GM12878 (cell line): ENCODE measurements at regions not wholly inside any gene's neighbourhood (a gene's known extent, or its start where the extent isn't known, plus 50 kb on each side); places are given as distances from the start of the nearest gene placed in this dataset.

Source experiments
- ATAC-seq: fragments of 200-7000 bp; cut with Tn5 transposase; 3 replicates; pipeline ENCODE4 v1.9.1; 2020; ENCODE audit warnings: mild to moderate bottlenecking, moderate library complexity
- BruUV-seq: library from RNA; stranded (reverse); fragments of 400-500 nt; replicated peaks from 2 replicates; lab custom pipeline; 2021; lab: Mats Ljungman, UMichigan
- CTCF ChIA-PET: fragments of 300-600 bp; sonication (Branson Sonifier 250); formaldehyde crosslinking; extraction: SDS; loops from one replicate; lab custom pipeline; 2021; ENCODE audit warnings: inconsistent platforms; lab: Yijun Ruan, JAX
- POLR2A ChIA-PET: fragments of 350-600 bp; formaldehyde crosslinking; extraction: SDS; loops from one replicate; lab custom pipeline; 2021; ENCODE audit warnings: inconsistent platforms; lab: Charles Lee
- RAD21 ChIA-PET: fragments of 300-600 bp; sonication (Branson Sonifier 250); formaldehyde crosslinking; loops from one replicate; lab custom pipeline; 2023; ENCODE audit warnings: antibody characterized with exemption; ENCODE audit not compliant: unreplicated experiment; lab: Charles Lee
- SMC1A ChIA-PET: fragments of 300-600 bp; sonication (Branson Sonifier 250); formaldehyde crosslinking; loops from one replicate; lab custom pipeline; 2023; ENCODE audit not compliant: unreplicated experiment, uncharacterized antibody; lab: Charles Lee
- DNase-seq: peaks from one replicate; pipeline ENCODE4 v3.0.0-alpha.2; 2011; ENCODE audit warnings: low read depth, low spot score
- FAIRE-seq: peaks from 3 replicates; lab custom pipeline; 2011; peaks lifted over from hg19 to GRCh38; lab: Jason Lieb, UNC
- H2AFZ ChIP-seq: 2 replicates; pipeline ENCODE4 v1.6.0; 2011; ENCODE audit warnings: low read depth, low read length, control low read depth; ENCODE audit not compliant: control insufficient read depth
- H3K27ac ChIP-seq: 2 replicates; pipeline ENCODE4 v1.5.1; 2011; ENCODE audit warnings: control low read depth; ENCODE audit not compliant: control insufficient read depth, insufficient read depth
- H3K27me3 ChIP-seq, 2 experiments: replicated peaks in 1 of 2; 2 replicates each; pipeline versions ENCODE4 v1.6.0 to v1.6.1; 2011; ENCODE audit warnings: low read length in 1 of 2; ENCODE audit not compliant: control insufficient read depth in 2 of 2, insufficient read depth in 2 of 2
- H3K36me3 ChIP-seq, 2 experiments: 2 replicates each; pipeline ENCODE4 v1.5.1; 2011; ENCODE audit warnings: low read length in 1 of 2; ENCODE audit not compliant: control insufficient read depth in 2 of 2, insufficient read depth in 2 of 2
- H3K4me1 ChIP-seq: 2 replicates; pipeline ENCODE4 v1.6.1; 2011; ENCODE audit warnings: mild to moderate bottlenecking, low read length, moderate library complexity, mixed read lengths; ENCODE audit not compliant: control insufficient read depth, insufficient read depth
- H3K4me2 ChIP-seq: 2 replicates; pipeline ENCODE4 v1.6.0; 2011; ENCODE audit warnings: control low read depth; ENCODE audit not compliant: control insufficient read depth, insufficient read depth
- H3K4me3 ChIP-seq: fragments of 200-600 bp; sonication (generic); 2 replicates; pipeline ENCODE4 v1.5.1; 2016
- H3K79me2 ChIP-seq: 2 replicates; pipeline ENCODE4 v1.6.0; 2011; ENCODE audit warnings: low read length; ENCODE audit not compliant: control insufficient read depth, insufficient read depth
- H3K9ac ChIP-seq: 2 replicates; pipeline ENCODE4 v1.8.0; 2011; ENCODE audit warnings: low read length, control low read depth, mixed read lengths; ENCODE audit not compliant: control insufficient read depth, insufficient read depth
- H3K9me3 ChIP-seq: replicated peaks from 3 replicates; pipeline ENCODE4 v1.5.1; 2011; ENCODE audit warnings: mild to moderate bottlenecking, low read length; ENCODE audit not compliant: control insufficient read depth, insufficient read depth
- H4K20me1 ChIP-seq: 2 replicates; pipeline ENCODE4 v1.6.0; 2011; ENCODE audit not compliant: control insufficient read depth, insufficient read depth
- ATF2 ChIP-seq: IDR thresholded peaks from 2 replicates; pipeline ENCODE4 v1.6.1; 2012; ENCODE audit warnings: low read length, inconsistent platforms
- CHD2 ChIP-seq: IDR thresholded peaks from 2 replicates; pipeline ENCODE4 v1.6.1; 2011; ENCODE audit warnings: low read depth, low read length, improper control_type of control experiment, borderline replicate concordance
- MTA3 ChIP-seq: IDR thresholded peaks from 2 replicates; pipeline ENCODE4 v1.6.1; 2012; ENCODE audit warnings: low read length, inconsistent platforms, borderline replicate concordance
- NBN ChIP-seq: fragments of 450-650 bp; IDR thresholded peaks from 2 replicates; pipeline ENCODE4 v1.6.1; 2016
- POLR2A ChIP-seq: IDR thresholded peaks from 2 replicates; pipeline ENCODE4 v1.6.1; 2011; ENCODE audit warnings: low read depth, mild to moderate bottlenecking, low read length
- RAD51 ChIP-seq: fragments of 450-650 bp; IDR thresholded peaks from 2 replicates; pipeline ENCODE4 v1.6.1; 2016; ENCODE audit warnings: moderate library complexity, mild to moderate bottlenecking, inconsistent platforms
- USF1 ChIP-seq: IDR thresholded peaks from 2 replicates; pipeline ENCODE4 v1.6.1; 2011; ENCODE audit warnings: borderline replicate concordance, low read depth, mild to moderate bottlenecking, moderate library complexity, mixed read lengths, low read length; ENCODE audit not compliant: insufficient read depth; ENCODE audit errors: extremely low read length
- WGBS: methylation state at CpG from one replicate; pipeline ENCODE4 v1.1.6; 2016; ENCODE audit warnings: low lambda C conversion rate; ENCODE audit not compliant: insufficient replicate concordance, insufficient coverage; ENCODE audit errors: missing lambda C conversion rate; 5-methylcytosine and 5-hydroxymethylcytosine counted together
- in situ Hi-C: fragments of 300-500 bp; cut with MboI; formaldehyde crosslinking; loops from 9 replicates; pipeline ENCODE4 v1.14.3; 2018; ENCODE audit warnings: mixed read lengths
- intact Hi-C: fragments of 100-400 bp; cut with micrococcal nuclease; formaldehyde crosslinking; loops from one replicate; pipeline ENCODE4 v1.14.2; 2022; ENCODE audit not compliant: unreplicated experiment
- TF ChIP-seq, protein P1 (sequence below): IDR thresholded peaks from 2 replicates; pipeline ENCODE4 v1.6.1; 2012; ENCODE audit warnings: low read depth, low read length, improper control_type of control experiment

- no peaks in the 10 kb centered on the region for H4K20me1 ChIP-seq
- ChIA-PET POLR2A (no interaction called here), SMC1A (no interaction called here), RAD21 (no interaction called here), CTCF (no interaction called here)
- no peak for DNase-seq
- no peak overlapping the region for H3K4me2 ChIP-seq
- H3K9ac ChIP-seq, result no peak overlapping the region
- no peaks in the 10 kb centered on the region for H3K36me3 ChIP-seq
- no peaks in the 10 kb centered on the region for H3K4me1 ChIP-seq
- intact Hi-C loops, result no loop called here
- TF ChIP-seq CHD2, result no peak
- TF ChIP-seq USF1, result no peak
- TF ChIP-seq ATF2, result no peak
- TF ChIP-seq RAD51, result no peak
- no peak for TF ChIP-seq NBN
- TF ChIP-seq, protein P1, sequence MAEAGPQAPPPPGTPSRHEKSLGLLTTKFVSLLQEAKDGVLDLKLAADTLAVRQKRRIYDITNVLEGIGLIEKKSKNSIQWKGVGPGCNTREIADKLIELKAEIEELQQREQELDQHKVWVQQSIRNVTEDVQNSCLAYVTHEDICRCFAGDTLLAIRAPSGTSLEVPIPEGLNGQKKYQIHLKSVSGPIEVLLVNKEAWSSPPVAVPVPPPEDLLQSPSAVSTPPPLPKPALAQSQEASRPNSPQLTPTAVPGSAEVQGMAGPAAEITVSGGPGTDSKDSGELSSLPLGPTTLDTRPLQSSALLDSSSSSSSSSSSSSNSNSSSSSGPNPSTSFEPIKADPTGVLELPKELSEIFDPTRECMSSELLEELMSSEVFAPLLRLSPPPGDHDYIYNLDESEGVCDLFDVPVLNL, result no peak
- no peak for TF ChIP-seq POLR2A
- TF ChIP-seq MTA3, result no peak
- H3K27ac ChIP-seq, result no peak overlapping the region
- BruUV-seq, result no TSS peak
- no peak for ATAC-seq
- no peaks in the 10 kb centered on the region for H3K79me2 ChIP-seq
- H3K4me3 ChIP-seq, result no peak overlapping the region
- in situ Hi-C loops, result no loop called here
- no peaks in the 10 kb centered on the region for H3K9me3 ChIP-seq
- 0% methylated on average over 1 of the region's 1 CpG for WGBS
- no peak overlapping the region for H2AFZ ChIP-seq
- no peaks in the 10 kb centered on the region; a peak in 2 of 4 replicates for H3K27me3 ChIP-seq
- no peak for FAIRE-seq
Observed at GRCh38 chr7:25710959-25711358, 441.0 kb upstream of the NFE2L3 start.
